GM18858 (cell line): ENCODE measurements at regions not wholly inside any gene's neighbourhood (a gene's known extent, or its start where the extent isn't known, plus 50 kb on each side); places are given as distances from the start of the nearest gene placed in this dataset.
"Not testable (repeated sequence)": the region's sequence is repeated elsewhere in the genome, so short reads cannot be mapped to it uniquely, and the experiment has no call there.

Experiments used
- ATAC-seq: cut with Tn5 transposase; IDR thresholded peaks from one replicate; pipeline ENCODE4 v1.9.1; 2021; ENCODE audit not compliant: unreplicated experiment

GRCh38 chr1:199184180-199184579 lies 545.3 kb downstream of the PTPRC start:
- no peak for ATAC-seq

- no peak for ATAC-seq
Measured at GRCh38 chr1:199194862-199195261, 556.0 kb downstream of the PTPRC start.

- ATAC-seq, result no peak
Measured at GRCh38 chr1:199197695-199198094, 558.9 kb downstream of the PTPRC start.

- no peak for ATAC-seq
Measured at GRCh38 chr1:199202331-199202730, 563.5 kb downstream of the PTPRC start.

GRCh38 chr1:199204231-199204630 lies 565.4 kb downstream of the PTPRC start:
- ATAC-seq, result no peak

GRCh38 chr1:199205740-199206441 lies 567.1 kb downstream of the PTPRC start:
- no peak for ATAC-seq

- no peak for ATAC-seq
Measured at GRCh38 chr1:199208847-199209246, 570.0 kb downstream of the PTPRC start.

GRCh38 chr1:199218065-199218464 lies 579.2 kb downstream of the PTPRC start:
- ATAC-seq, result no peak

- no peak for ATAC-seq
Measured at GRCh38 chr1:199218533-199218932, 579.7 kb downstream of the PTPRC start.

GRCh38 chr1:199220031-199220430 lies 581.2 kb downstream of the PTPRC start:
- ATAC-seq, result no peak

GRCh38 chr1:199221371-199222150 lies 582.7 kb downstream of the PTPRC start:
- ATAC-seq, result no peak

- no peak for ATAC-seq
Measured at GRCh38 chr1:199223936-199224335, 585.1 kb downstream of the PTPRC start.

GRCh38 chr1:199226163-199226562 lies 587.3 kb downstream of the PTPRC start:
- peak; percentile 84 for ATAC-seq

- ATAC-seq, result no peak
Measured at GRCh38 chr1:199242147-199242546, 603.3 kb downstream of the PTPRC start.

GRCh38 chr1:199242601-199243000 lies 603.8 kb downstream of the PTPRC start:
- no peak for ATAC-seq

GRCh38 chr1:199243423-199244061 lies 604.7 kb downstream of the PTPRC start:
- ATAC-seq, result peak; percentile 96

- no peak for ATAC-seq
Measured at GRCh38 chr1:199245946-199246345, 607.1 kb downstream of the PTPRC start.

GRCh38 chr1:199246716-199247115 lies 607.9 kb downstream of the PTPRC start:
- ATAC-seq, result no peak

- no peak for ATAC-seq
Measured at GRCh38 chr1:199247891-199248290, 609.1 kb downstream of the PTPRC start.

GRCh38 chr1:199254040-199254439 lies 615.2 kb downstream of the PTPRC start:
- not testable (repeated sequence) for ATAC-seq

- ATAC-seq, result no peak
Measured at GRCh38 chr1:199261328-199261727, 622.5 kb downstream of the PTPRC start.

GRCh38 chr1:199264283-199264682 lies 625.4 kb downstream of the PTPRC start:
- no peak for ATAC-seq
